Naive thymus-derived CD4-positive, alpha-beta T cell (primary cell): ENCODE measurements at regions not wholly inside any gene's neighbourhood (a gene's known extent, or its start where the extent isn't known, plus 50 kb on each side); places are given as distances from the start of the nearest gene placed in this dataset.
A peak's percentile ranks its signal among the peaks of the same experiment; 100 is the strongest.
"Not testable (repeated sequence)": the region's sequence is repeated elsewhere in the genome, so short reads cannot be mapped to it uniquely, and the experiment has no call there.

Experiments used
- ATAC-seq: fragments of 150-1000 bp; cut with Tn5 transposase; 2 replicates; pipeline ENCODE4 v1.10.0; 2021; ENCODE audit warnings: mild to moderate bottlenecking, moderate library complexity
- CTCF ChIA-PET: fragments of 350-600 bp; sonication (Branson Sonifier 250); formaldehyde crosslinking; loops from one replicate; lab custom pipeline; 2021; ENCODE audit warnings: antibody characterized with exemption; lab: Charles Lee
- POLR2A ChIA-PET: fragments of 350-600 bp; sonication (Branson Sonifier 250); formaldehyde crosslinking; loops from one replicate; lab custom pipeline; 2021; ENCODE audit warnings: antibody characterized with exemption, inconsistent platforms; lab: Charles Lee
- DNase-seq, 9 donors: peaks; one replicate each; pipeline versions ENCODE4 v3.0.0 to v3.0.0-alpha.2; 2020 to 2022; ENCODE audit warnings: mixed read lengths in 1 of 9
- H3K27ac ChIP-seq: one replicate; pipeline ENCODE4 v1.7.0; 2013; ENCODE audit warnings: mild to moderate bottlenecking, low read depth, low read length, moderate library complexity
- H3K27me3 ChIP-seq, 2 donors: one replicate each; pipeline ENCODE4 v1.7.0; 2013; ENCODE audit warnings: low read length in 2 of 2, mild to moderate bottlenecking in 2 of 2, moderate library complexity in 2 of 2; ENCODE audit not compliant: control insufficient read depth in 2 of 2, insufficient read depth in 2 of 2
- H3K36me3 ChIP-seq, 3 experiments: 1 replicate in 2 of 3; 2 replicates in 1 of 3; pipeline ENCODE4 v1.7.0; 2013; ENCODE audit warnings: low read length in 3 of 3, mild to moderate bottlenecking in 3 of 3, moderate library complexity in 1 of 3; ENCODE audit not compliant: insufficient read depth in 3 of 3, control insufficient read depth in 2 of 3
- H3K4me1 ChIP-seq, 2 donors: one replicate each; pipeline ENCODE4 v1.7.0; 2013; ENCODE audit warnings: low read length in 2 of 2, mild to moderate bottlenecking in 2 of 2, moderate library complexity in 1 of 2; ENCODE audit not compliant: control insufficient read depth in 2 of 2, insufficient read depth in 2 of 2
- H3K4me3 ChIP-seq: 2 replicates; pipeline ENCODE4 v1.7.0; 2013; ENCODE audit warnings: mild to moderate bottlenecking, low read length
- H3K9me3 ChIP-seq, 3 experiments: 1 replicate in 2 of 3; 2 replicates in 1 of 3; pipeline ENCODE4 v1.7.0; 2013; ENCODE audit warnings: low read length in 3 of 3; ENCODE audit not compliant: control insufficient read depth in 2 of 3
- H3K27ac Mint-ChIP-seq, 9 donors: one replicate each; pipeline ENCODE4 v1.8.0; 2020 to 2022; ENCODE audit warnings: mixed read lengths in 9 of 9, mild to moderate bottlenecking in 8 of 9, moderate library complexity in 5 of 9, inconsistent platforms in 2 of 9
- H3K27me3 Mint-ChIP-seq, 5 donors: one replicate each; pipeline ENCODE4 v1.8.0; 2021 to 2022; ENCODE audit warnings: mixed read lengths in 5 of 5, mild to moderate bottlenecking in 1 of 5
- H3K36me3 Mint-ChIP-seq, 5 donors: one replicate each; pipeline ENCODE4 v1.8.0; 2020 to 2022; ENCODE audit warnings: mixed read lengths in 5 of 5, mild to moderate bottlenecking in 3 of 5, inconsistent platforms in 1 of 5
- H3K4me1 Mint-ChIP-seq, 7 donors: one replicate each; pipeline ENCODE4 v1.8.0; 2020 to 2022; ENCODE audit warnings: mixed read lengths in 7 of 7, mild to moderate bottlenecking in 3 of 7, inconsistent platforms in 1 of 7
- H3K4me3 Mint-ChIP-seq, 10 donors: one replicate each; pipeline ENCODE4 v1.8.0; 2020 to 2022; ENCODE audit warnings: mild to moderate bottlenecking in 10 of 10, mixed read lengths in 10 of 10, moderate library complexity in 6 of 10, inconsistent platforms in 2 of 10
- H3K9me3 Mint-ChIP-seq, 11 donors: one replicate each; pipeline ENCODE4 v1.8.0; 2020 to 2022; ENCODE audit warnings: mixed read lengths in 11 of 11, mild to moderate bottlenecking in 4 of 11, inconsistent platforms in 1 of 11, moderate library complexity in 1 of 11
- intact Hi-C, 2 donors: fragments of 100-400 bp; cut with micrococcal nuclease; formaldehyde crosslinking; loops; one replicate each; pipeline ENCODE4 v1.15.1; 2023

DNA sequence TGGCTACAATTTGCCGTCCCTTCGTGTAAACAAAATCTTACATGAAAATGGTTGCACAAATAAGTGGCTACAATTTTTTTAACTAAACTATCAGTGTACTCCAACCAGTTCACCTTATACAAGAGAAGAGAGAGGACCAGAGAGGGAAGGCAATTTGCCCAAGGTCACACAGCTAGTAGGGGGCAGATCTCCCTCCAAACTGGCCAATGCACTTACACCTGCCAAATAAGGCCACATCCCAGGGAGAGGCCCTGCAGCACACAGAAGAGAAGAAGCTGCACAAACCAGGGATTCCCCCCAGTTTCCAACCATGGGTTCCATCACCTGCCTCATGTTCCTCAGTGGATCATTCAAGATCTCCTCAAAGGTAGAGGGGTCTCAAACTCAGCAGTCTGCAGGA is 349.9 kb downstream of the SOX9 start:
- Mint-ChIP-seq H3K9me3 (peaks cover 0 to 17% (median 3%) of the 10 kb centered on the region in 11 donors), H3K4me3 (no peak overlapping the region), H3K27me3 (peaks cover 0 to 26% (median 5%) of the 10 kb centered on the region in 5 donors), H3K36me3 (no peaks in the 10 kb centered on the region), H3K27ac (no peak overlapping the region), H3K4me1 (no peaks in the 10 kb centered on the region)
- POLR2A ChIA-PET: no interaction called here
- no peak overlapping the region for H3K4me3 ChIP-seq
- no peaks in the 10 kb centered on the region for H3K27me3 ChIP-seq
- H3K27ac ChIP-seq: no peak overlapping the region
- no peaks in the 10 kb centered on the region for H3K36me3 ChIP-seq
- no peak for DNase-seq
- intact Hi-C loops: no loop called here
- H3K9me3 ChIP-seq: no peaks in the 10 kb centered on the region
- ATAC-seq: no peak
- no peaks in the 10 kb centered on the region for H3K4me1 ChIP-seq
- CTCF ChIA-PET: no interaction called here

GRCh38 chr17:72471296-72471695 is 350.5 kb downstream of the SOX9 start:
- H3K36me3 Mint-ChIP-seq: no peaks in the 10 kb centered on the region
- no peak overlapping the region for H3K27ac Mint-ChIP-seq
- ChIA-PET CTCF (no interaction called here), POLR2A (no interaction called here)
- no peak overlapping the region for H3K27ac ChIP-seq
- no peak overlapping the region for H3K4me3 Mint-ChIP-seq
- H3K27me3 Mint-ChIP-seq: peaks cover 4 to 29% (median 10%) of the 10 kb centered on the region in 5 donors
- H3K4me1 ChIP-seq: no peaks in the 10 kb centered on the region
- H3K36me3 ChIP-seq: no peaks in the 10 kb centered on the region
- no peak for ATAC-seq
- H3K9me3 ChIP-seq: no peaks in the 10 kb centered on the region
- intact Hi-C loops: no loop called here
- no peaks in the 10 kb centered on the region for H3K27me3 ChIP-seq
- no peak overlapping the region for H3K4me3 ChIP-seq
- peaks cover 0 to 17% (median 4%) of the 10 kb centered on the region in 11 donors for H3K9me3 Mint-ChIP-seq
- no peaks in the 10 kb centered on the region for H3K4me1 Mint-ChIP-seq
- no peak for DNase-seq

DNA sequence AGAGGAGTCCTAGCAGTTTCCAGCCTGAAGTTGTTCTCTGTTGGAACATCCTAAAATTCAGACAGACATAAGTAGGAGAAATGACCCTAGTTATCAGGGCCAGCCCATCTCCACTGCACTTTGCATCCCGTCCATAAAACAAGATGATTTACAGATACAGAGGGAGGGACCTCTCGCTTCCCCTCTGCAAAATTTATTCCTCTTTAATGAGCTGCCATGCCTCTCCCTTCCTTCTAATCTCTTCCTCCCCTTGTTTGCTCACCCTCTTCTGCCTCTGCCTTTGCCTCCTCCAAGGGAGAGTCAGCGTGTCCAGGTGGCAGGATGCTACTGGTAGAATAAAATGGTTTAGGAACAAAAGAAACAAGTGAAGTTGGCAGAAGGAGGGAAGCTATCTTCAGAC is 351.3 kb downstream of the SOX9 start:
- Mint-ChIP-seq H3K27ac (peak overlapping the region in 1 of 9 donors; percentile 47), H3K9me3 (peaks cover 0 to 21% (median 4%) of the 10 kb centered on the region in 11 donors), H3K36me3 (peaks cover 0 to 2% (median 0%) of the 10 kb centered on the region in 5 donors), H3K27me3 (peaks cover 12 to 30% (median 19%) of the 10 kb centered on the region in 5 donors), H3K4me1 (no peaks in the 10 kb centered on the region), H3K4me3 (no peak overlapping the region)
- no peaks in the 10 kb centered on the region for H3K4me1 ChIP-seq
- POLR2A ChIA-PET: no interaction called here
- no peak overlapping the region for H3K4me3 ChIP-seq
- CTCF ChIA-PET: no interaction called here
- H3K27me3 ChIP-seq: no peaks in the 10 kb centered on the region
- no peak for ATAC-seq
- DNase-seq: no peak
- no peak overlapping the region for H3K27ac ChIP-seq
- H3K9me3 ChIP-seq: no peaks in the 10 kb centered on the region
- H3K36me3 ChIP-seq: no peaks in the 10 kb centered on the region
- intact Hi-C loops: no loop called here

GRCh38 chr17:72472853-72473390 is 352.1 kb downstream of the SOX9 start:
- H3K9me3 ChIP-seq, H3K4me1 ChIP-seq, H3K4me3 Mint-ChIP-seq, H3K4me3 ChIP-seq, H3K27me3 ChIP-seq, H3K4me1 Mint-ChIP-seq, CTCF ChIA-PET, H3K27ac Mint-ChIP-seq, DNase-seq, H3K36me3 ChIP-seq, intact Hi-C loops, H3K27ac ChIP-seq, H3K36me3 Mint-ChIP-seq, POLR2A ChIA-PET, ATAC-seq: not testable (repeated sequence)
- Mint-ChIP-seq H3K27me3 (peaks cover 14 to 38% (median 27%) of the 10 kb centered on the region in 5 donors), H3K9me3 (peaks cover 0 to 25% (median 4%) of the 10 kb centered on the region in 11 donors)

- Histone ChIP-seq H3K36me3 (no peaks in the 10 kb centered on the region), H3K4me3 (no peak overlapping the region), H3K9me3 (no peaks in the 10 kb centered on the region), H3K27ac (no peak overlapping the region), H3K27me3 (no peaks in the 10 kb centered on the region), H3K4me1 (no peaks in the 10 kb centered on the region)
- DNase-seq (no peak), ATAC-seq (no peak)
- H3K36me3 Mint-ChIP-seq: peaks cover 0 to 5% (median 0%) of the 10 kb centered on the region in 5 donors
- ChIA-PET POLR2A (no interaction called here), CTCF (no interaction called here)
- intact Hi-C loops: no loop called here
- no peak overlapping the region for H3K27ac Mint-ChIP-seq
- H3K4me3 Mint-ChIP-seq: no peak overlapping the region
- peaks cover 0 to 25% (median 4%) of the 10 kb centered on the region in 11 donors for H3K9me3 Mint-ChIP-seq
- H3K4me1 Mint-ChIP-seq: no peaks in the 10 kb centered on the region
- peaks cover 14 to 51% (median 30%) of the 10 kb centered on the region in 5 donors for H3K27me3 Mint-ChIP-seq
Observed at GRCh38 chr17:72474243-72474642, 353.4 kb downstream of the SOX9 start.

DNA sequence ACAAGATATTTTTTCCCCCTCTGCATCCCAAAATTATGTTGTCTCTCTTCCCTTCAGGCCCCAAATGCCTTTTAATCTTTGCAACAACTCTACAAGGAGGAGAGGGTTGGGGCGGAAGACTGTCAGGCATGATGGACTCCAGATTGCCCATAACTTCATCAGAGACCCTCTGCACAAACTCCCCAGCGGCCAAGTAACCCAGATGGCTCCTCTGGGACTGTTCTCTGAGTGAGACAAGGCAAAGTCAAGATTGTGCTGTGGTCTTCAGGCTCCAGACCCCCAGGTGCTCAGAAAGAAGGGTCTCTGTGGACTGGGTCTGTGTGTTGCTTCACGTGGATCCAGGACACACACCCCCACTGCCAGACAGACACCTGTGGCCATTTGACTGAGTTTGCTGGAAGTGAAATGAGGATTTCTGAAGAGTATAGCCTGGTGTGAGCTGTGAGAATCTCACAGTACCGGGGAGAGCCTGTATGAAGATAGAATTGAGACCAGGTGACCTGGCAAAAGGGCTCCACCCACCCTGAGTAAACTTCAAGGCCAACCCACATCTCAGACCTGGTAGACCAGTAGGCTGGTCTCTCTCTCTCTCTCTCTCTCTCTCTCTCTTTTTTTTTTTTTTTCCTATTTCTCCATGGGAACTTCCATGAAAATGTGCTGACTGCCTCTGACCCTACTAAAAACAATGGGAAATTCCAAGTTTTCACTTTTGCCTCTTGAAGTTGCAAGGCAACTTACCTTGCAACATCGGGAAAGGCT is 354.1 kb downstream of the SOX9 start:
- H3K27me3 ChIP-seq: no peaks in the 10 kb centered on the region
- Mint-ChIP-seq H3K4me3 (no peak overlapping the region), H3K36me3 (peaks cover 0 to 10% (median 0%) of the 10 kb centered on the region in 5 donors), H3K4me1 (no peaks in the 10 kb centered on the region), H3K9me3 (peaks cover 0 to 25% (median 4%) of the 10 kb centered on the region in 11 donors), H3K27ac (no peak overlapping the region), H3K27me3 (peaks cover 14 to 58% (median 32%) of the 10 kb centered on the region in 5 donors)
- POLR2A ChIA-PET: no interaction called here
- no peaks in the 10 kb centered on the region for H3K36me3 ChIP-seq
- intact Hi-C loops: no loop called here
- no peaks in the 10 kb centered on the region for H3K9me3 ChIP-seq
- CTCF ChIA-PET: no interaction called here
- DNase-seq: no peak
- no peak overlapping the region for H3K4me3 ChIP-seq
- no peak for ATAC-seq
- H3K4me1 ChIP-seq: no peaks in the 10 kb centered on the region
- no peak overlapping the region for H3K27ac ChIP-seq

DNA sequence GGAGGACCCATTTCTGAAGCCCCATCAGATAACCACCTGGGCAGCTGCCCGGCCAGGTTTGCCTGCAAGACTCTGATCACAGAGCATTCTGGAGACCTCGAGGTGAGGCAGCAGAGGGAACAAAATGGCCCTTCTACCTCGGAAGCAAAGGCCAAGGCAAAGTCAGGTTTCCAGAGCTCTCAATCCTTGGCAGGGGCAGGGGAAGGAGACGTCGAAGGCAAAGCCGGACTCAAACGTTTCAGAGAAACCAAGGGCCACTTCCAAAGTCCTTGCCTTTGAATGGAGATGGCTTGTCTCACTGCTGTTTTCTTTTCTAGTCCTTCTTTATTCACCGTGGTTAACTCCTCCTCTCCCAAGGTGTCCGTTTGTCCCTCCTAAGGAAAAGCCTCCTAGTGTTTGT is 355.3 kb downstream of the SOX9 start:
- ChIA-PET POLR2A (no interaction called here), CTCF (no interaction called here)
- Mint-ChIP-seq H3K36me3 (peaks cover 0 to 10% (median 0%) of the 10 kb centered on the region in 5 donors), H3K27ac (no peak overlapping the region), H3K4me3 (no peak overlapping the region), H3K27me3 (peaks cover 14 to 69% (median 33%) of the 10 kb centered on the region in 5 donors), H3K4me1 (no peaks in the 10 kb centered on the region), H3K9me3 (peaks cover 0 to 25% (median 4%) of the 10 kb centered on the region in 11 donors)
- Histone ChIP-seq H3K9me3 (no peaks in the 10 kb centered on the region), H3K4me3 (no peak overlapping the region), H3K4me1 (no peaks in the 10 kb centered on the region), H3K27me3 (no peaks in the 10 kb centered on the region), H3K27ac (no peak overlapping the region), H3K36me3 (no peaks in the 10 kb centered on the region)
- DNase-seq: no peak
- intact Hi-C loops: no loop called here
- no peak for ATAC-seq
